Heart left ventricle (tissue), 13 donors: ENCODE measurements at regions not wholly inside any gene's neighbourhood (a gene's known extent, or its start where the extent isn't known, plus 50 kb on each side); places are given as distances from the start of the nearest gene placed in this dataset.

Experiments
- POLR2A ChIP-seq, 2 donors: fragments of 450-650 bp; IDR thresholded peaks; one replicate each; pipeline ENCODE4 v1.6.1; 2017; ENCODE audit warnings: antibody characterized with exemption in 2 of 2, mild to moderate bottlenecking in 2 of 2, moderate library complexity in 2 of 2
- TF ChIP-seq, protein P1 (sequence below), 12 donors: fragments of 200-600 bp; sonication (generic) in 4 of 12; IDR thresholded peaks; one replicate each; pipeline versions ENCODE4 v1.5.0 to v1.8.0; 2018 to 2022; ENCODE audit warnings: antibody characterized with exemption in 12 of 12, mild to moderate bottlenecking in 5 of 12
- donor health status: ischemic (EF 13 %, LVEDD 7.1; RV severe dilation, severe dysfunction).
- donor health status: DM: no; HTN: yes; CAD: no.
- donor health status: DM: no; HTN: no; CAD: no.
- donor health status: ischemic (EF 25% LVEDD 6.9; RV normal size, moderate dysfunction).
- donor health status: ischemic (EF 25% LVEDD 5.7; RV mildly dilated, moderate dysfunction).
- donor health status: ischemic (EF 35%, LVEDD 5.7; RV mildly dilated, moderate dysfunction).
- donor health status: nonischemic (EF 11% LVEDD 7.7; RV severe dilation, severe dysfunction).
- donor health status: DM: yes; HTN: yes; CAD: no.
- donor health status: PGD.
- donor health status: ischemic (EF 29% LVEDD 5.4; RV normal size, mild dysfunction).
- donor health status: nonischemic (EF 23%, LVEDD 6.1; RV moderate dilation, normal function).

DNA sequence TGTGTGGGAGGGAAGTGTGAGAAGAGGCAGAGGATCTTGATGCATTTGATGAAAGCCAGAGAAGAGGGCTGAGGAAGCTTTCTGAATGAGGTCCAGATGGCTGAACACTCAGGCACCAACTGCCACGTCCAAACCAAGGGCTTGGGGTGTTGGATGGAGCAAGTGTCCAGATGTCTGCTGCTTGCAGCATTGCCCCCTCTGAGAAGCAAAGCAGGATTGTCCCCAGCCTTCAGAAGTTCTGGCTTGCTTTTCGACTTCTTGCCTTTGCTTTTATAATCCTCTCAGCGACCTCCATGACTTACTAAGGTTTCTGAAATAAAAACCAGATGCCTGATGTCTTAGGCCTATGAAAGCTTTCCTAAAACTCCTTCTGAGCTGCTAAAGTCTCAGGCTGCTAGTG lies 182.5 kb downstream of the HUNK start:
- TF ChIP-seq POLR2A (IDR thresholded peaks at IDR 0.05) = no peak
- TF ChIP-seq, protein P1, sequence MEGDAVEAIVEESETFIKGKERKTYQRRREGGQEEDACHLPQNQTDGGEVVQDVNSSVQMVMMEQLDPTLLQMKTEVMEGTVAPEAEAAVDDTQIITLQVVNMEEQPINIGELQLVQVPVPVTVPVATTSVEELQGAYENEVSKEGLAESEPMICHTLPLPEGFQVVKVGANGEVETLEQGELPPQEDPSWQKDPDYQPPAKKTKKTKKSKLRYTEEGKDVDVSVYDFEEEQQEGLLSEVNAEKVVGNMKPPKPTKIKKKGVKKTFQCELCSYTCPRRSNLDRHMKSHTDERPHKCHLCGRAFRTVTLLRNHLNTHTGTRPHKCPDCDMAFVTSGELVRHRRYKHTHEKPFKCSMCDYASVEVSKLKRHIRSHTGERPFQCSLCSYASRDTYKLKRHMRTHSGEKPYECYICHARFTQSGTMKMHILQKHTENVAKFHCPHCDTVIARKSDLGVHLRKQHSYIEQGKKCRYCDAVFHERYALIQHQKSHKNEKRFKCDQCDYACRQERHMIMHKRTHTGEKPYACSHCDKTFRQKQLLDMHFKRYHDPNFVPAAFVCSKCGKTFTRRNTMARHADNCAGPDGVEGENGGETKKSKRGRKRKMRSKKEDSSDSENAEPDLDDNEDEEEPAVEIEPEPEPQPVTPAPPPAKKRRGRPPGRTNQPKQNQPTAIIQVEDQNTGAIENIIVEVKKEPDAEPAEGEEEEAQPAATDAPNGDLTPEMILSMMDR (IDR thresholded peaks at IDR 0.05) = no peak
